PC-9 (cell line): ENCODE measurements at regions not wholly inside any gene's neighbourhood (a gene's known extent, or its start where the extent isn't known, plus 50 kb on each side); places are given as distances from the start of the nearest gene placed in this dataset.

Experiments
- EZH2 ChIP-seq: fragments of 200-600 bp; sonication (generic); IDR thresholded peaks from 2 replicates; pipeline ENCODE4 v1.8.0; 2017; ENCODE audit warnings: antibody characterized with exemption, low read depth
- TF ChIP-seq, protein P1 (sequence below): fragments of 200-600 bp; sonication (generic); conservative IDR thresholded peaks from 2 replicates; pipeline ENCODE4 v1.6.1; 2017; ENCODE audit warnings: mixed run types, antibody characterized with exemption, mild to moderate bottlenecking, moderate library complexity

DNA sequence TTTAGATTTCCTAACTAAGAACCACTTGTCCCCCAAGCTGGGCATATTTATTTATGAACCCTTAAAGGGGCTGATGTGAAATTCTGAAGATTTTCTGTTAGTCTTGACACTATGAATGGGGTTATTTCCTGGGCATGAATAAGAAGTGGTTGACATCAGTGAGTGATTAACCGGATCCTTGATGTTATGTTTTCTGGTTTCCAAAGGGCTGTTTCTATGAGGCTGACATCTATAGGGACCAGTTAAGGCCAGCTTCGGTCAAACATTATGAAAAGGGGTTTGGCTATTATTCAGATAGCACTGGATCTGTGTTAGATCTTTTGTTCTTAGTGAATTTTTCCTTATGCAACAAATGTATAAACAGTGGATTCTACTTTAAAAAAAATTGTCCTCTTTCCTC is 443.7 kb upstream of the SPRED2 start:
- TF ChIP-seq, protein P1, sequence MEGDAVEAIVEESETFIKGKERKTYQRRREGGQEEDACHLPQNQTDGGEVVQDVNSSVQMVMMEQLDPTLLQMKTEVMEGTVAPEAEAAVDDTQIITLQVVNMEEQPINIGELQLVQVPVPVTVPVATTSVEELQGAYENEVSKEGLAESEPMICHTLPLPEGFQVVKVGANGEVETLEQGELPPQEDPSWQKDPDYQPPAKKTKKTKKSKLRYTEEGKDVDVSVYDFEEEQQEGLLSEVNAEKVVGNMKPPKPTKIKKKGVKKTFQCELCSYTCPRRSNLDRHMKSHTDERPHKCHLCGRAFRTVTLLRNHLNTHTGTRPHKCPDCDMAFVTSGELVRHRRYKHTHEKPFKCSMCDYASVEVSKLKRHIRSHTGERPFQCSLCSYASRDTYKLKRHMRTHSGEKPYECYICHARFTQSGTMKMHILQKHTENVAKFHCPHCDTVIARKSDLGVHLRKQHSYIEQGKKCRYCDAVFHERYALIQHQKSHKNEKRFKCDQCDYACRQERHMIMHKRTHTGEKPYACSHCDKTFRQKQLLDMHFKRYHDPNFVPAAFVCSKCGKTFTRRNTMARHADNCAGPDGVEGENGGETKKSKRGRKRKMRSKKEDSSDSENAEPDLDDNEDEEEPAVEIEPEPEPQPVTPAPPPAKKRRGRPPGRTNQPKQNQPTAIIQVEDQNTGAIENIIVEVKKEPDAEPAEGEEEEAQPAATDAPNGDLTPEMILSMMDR: no peak
- TF ChIP-seq EZH2: no peak
